ENCODE measurements at regions not wholly inside any gene's neighbourhood (a gene's known extent, or its start where the extent isn't known, plus 50 kb on each side); places are given as distances from the start of the nearest gene placed in this dataset.
"Not testable (repeated sequence)": the region's sequence is repeated elsewhere in the genome, so short reads cannot be mapped to it uniquely, and the experiment has no call there.

DNA sequence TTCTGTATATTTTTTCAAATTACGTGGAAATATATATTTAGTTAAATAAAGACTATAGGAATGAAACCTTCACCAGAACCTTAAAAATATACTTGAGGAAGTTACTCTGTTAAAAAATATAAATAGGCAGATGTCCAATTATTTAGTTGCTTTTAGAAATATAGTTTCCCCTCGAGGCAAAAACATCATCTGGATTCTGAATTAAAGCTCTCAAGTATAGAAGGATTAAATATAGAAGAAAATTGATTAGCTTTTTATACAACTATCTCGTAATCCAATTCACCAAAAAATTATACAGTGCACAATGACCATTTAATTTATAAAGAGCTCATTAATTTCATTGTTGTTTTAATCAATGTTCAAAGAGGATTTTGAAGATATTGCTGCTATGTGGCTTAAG lies 601.4 kb downstream of the GABRG2 start:
- Histone ChIP-seq H3K9me3 (peaks cover 4% of the 10 kb centered on the region), H3K4me3 (no peak overlapping the region), H3K27ac (no peak overlapping the region), H3K4me1 (no peaks in the 10 kb centered on the region), H3K36me3 (no peaks in the 10 kb centered on the region), H3K27me3 (no peaks in the 10 kb centered on the region)
- 66% methylated on average over 3 of the region's 3 CpGs for WGBS
- no peak for DNase-seq (ENCODE audit: low spot score in 2 of 2)
- TF ChIP-seq CTCF (IDR thresholded peaks at IDR 0.05) = no peak
- TF ChIP-seq POLR2A (IDR thresholded peaks at IDR 0.05) = no peak
- no peak for TF ChIP-seq POLR2AphosphoS5 (IDR thresholded peaks at IDR 0.05)
- no peak for TF ChIP-seq EP300 (IDR thresholded peaks at IDR 0.05)

GRCh38 chr5:162672061-162672460 lies 604.5 kb downstream of the GABRG2 start:
- Histone ChIP-seq H3K36me3 (no peaks in the 10 kb centered on the region), H3K9me3 (peaks cover 4% of the 10 kb centered on the region), H3K4me1 (no peaks in the 10 kb centered on the region), H3K4me3 (no peak overlapping the region), H3K27ac (no peak overlapping the region), H3K27me3 (no peaks in the 10 kb centered on the region)
- no peak for DNase-seq (ENCODE audit: low spot score in 2 of 2)
- WGBS = 88% methylated on average over 1 of the region's 1 CpG
- TF ChIP-seq POLR2AphosphoS5 (IDR thresholded peaks at IDR 0.05) = no peak

DNA sequence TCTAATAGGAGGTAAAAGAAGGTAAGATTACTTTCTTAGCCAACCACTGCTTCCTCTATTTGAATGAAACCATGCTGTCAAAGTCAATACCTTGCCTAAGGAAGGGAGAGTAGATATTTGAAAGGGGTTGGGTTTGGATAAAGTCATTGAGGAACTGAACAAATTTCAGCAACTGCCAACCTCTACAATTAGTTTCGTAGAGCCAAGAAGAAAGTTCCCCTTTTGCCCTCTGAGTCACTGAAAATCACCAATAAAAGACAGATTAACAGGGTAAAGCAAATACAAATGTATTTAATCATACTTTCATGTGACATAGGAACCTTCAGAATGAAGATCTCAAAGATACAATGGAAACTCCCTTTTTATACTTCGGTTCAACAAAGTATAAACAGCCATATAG lies 615.7 kb downstream of the GABRG2 start:
- Histone ChIP-seq H3K36me3 (no peaks in the 10 kb centered on the region), H3K4me1 (no peaks in the 10 kb centered on the region), H3K27me3 (no peaks in the 10 kb centered on the region), H3K9me3 (peaks cover 3% of the 10 kb centered on the region), H3K4me3 (no peak overlapping the region), H3K27ac (no peak overlapping the region)
- DNase-seq (ENCODE audit: low spot score in 2 of 2) = no peak
- WGBS = 68% methylated on average over 2 of the region's 2 CpGs
- TF ChIP-seq POLR2A (IDR thresholded peaks at IDR 0.05) = no peak
- no peak for TF ChIP-seq CTCF (IDR thresholded peaks at IDR 0.05)
- TF ChIP-seq POLR2AphosphoS5 (IDR thresholded peaks at IDR 0.05) = no peak
- no peak for TF ChIP-seq EP300 (IDR thresholded peaks at IDR 0.05)

GRCh38 chr5:162684145-162684544 lies 616.6 kb downstream of the GABRG2 start:
- no peaks in the 10 kb centered on the region for H3K27me3 ChIP-seq
- no peak for DNase-seq (ENCODE audit: low spot score in 2 of 2)
- TF ChIP-seq POLR2A (IDR thresholded peaks at IDR 0.05) = no peak
- TF ChIP-seq CTCF (IDR thresholded peaks at IDR 0.05) = no peak
- TF ChIP-seq EP300 (IDR thresholded peaks at IDR 0.05) = no peak
- TF ChIP-seq POLR2AphosphoS5 (IDR thresholded peaks at IDR 0.05) = no peak

GRCh38 chr5:162685302-162685701 lies 617.7 kb downstream of the GABRG2 start:
- H3K36me3 ChIP-seq = no peaks in the 10 kb centered on the region
- H3K27ac ChIP-seq = no peak overlapping the region
- no peaks in the 10 kb centered on the region for H3K4me1 ChIP-seq
- no peak for DNase-seq (ENCODE audit: low spot score in 2 of 2)
- H3K27me3 ChIP-seq = no peaks in the 10 kb centered on the region
- H3K4me3 ChIP-seq = no peak overlapping the region
- TF ChIP-seq CTCF (IDR thresholded peaks at IDR 0.05) = no peak
- no peak for TF ChIP-seq EP300 (IDR thresholded peaks at IDR 0.05)
- TF ChIP-seq POLR2AphosphoS5 (IDR thresholded peaks at IDR 0.05) = no peak
- no peak for TF ChIP-seq POLR2A (IDR thresholded peaks at IDR 0.05)
- WGBS = 87% methylated on average over 15 of the region's 15 CpGs
- H3K9me3 ChIP-seq = peaks cover 3% of the 10 kb centered on the region

More at GRCh38 chr5:162684145-162684544, 616.6 kb downstream of the GABRG2 start:
- no peak overlapping the region for H3K4me3 ChIP-seq
- 50% methylated on average over 3 of the region's 3 CpGs for WGBS
- H3K9me3 ChIP-seq = peaks cover 3% of the 10 kb centered on the region
- H3K27ac ChIP-seq = no peak overlapping the region
- H3K36me3 ChIP-seq = no peaks in the 10 kb centered on the region
- H3K4me1 ChIP-seq = no peaks in the 10 kb centered on the region

- not testable (repeated sequence) for H3K27ac ChIP-seq; H3K27me3 ChIP-seq; H3K4me1 ChIP-seq; H3K9me3 ChIP-seq; DNase-seq (ENCODE audit: low spot score in 2 of 2); H3K4me3 ChIP-seq; H3K36me3 ChIP-seq
- WGBS = 89% methylated on average over 5 of the region's 5 CpGs
Observed at GRCh38 chr5:162696272-162696671, 628.7 kb downstream of the GABRG2 start.
